HG02623 (cell line): ENCODE measurements at regions not wholly inside any gene's neighbourhood (a gene's known extent, or its start where the extent isn't known, plus 50 kb on each side); places are given as distances from the start of the nearest gene placed in this dataset.
A peak's percentile ranks its signal among the peaks of the same experiment; 100 is the strongest.
"Not testable (repeated sequence)": the region's sequence is repeated elsewhere in the genome, so short reads cannot be mapped to it uniquely, and the experiment has no call there.

Experiments used
- ATAC-seq: cut with Tn5 transposase; IDR thresholded peaks from one replicate; pipeline ENCODE4 v1.9.1; 2021; ENCODE audit warnings: moderate library complexity; ENCODE audit not compliant: unreplicated experiment

- peak; percentile 83 for ATAC-seq
These were observed 70.0 kb upstream of the HGF start for GRCh38 chr7:81839708-81840369.

GRCh38 chr7:81833401-81833800 is 63.6 kb upstream of the HGF start:
- ATAC-seq = no peak

- no peak for ATAC-seq
These were observed 62.0 kb upstream of the HGF start for GRCh38 chr7:81831883-81832282.

- ATAC-seq = not testable (repeated sequence)
These were observed 59.7 kb upstream of the HGF start for GRCh38 chr7:81829511-81829910.

GRCh38 chr7:81822811-81823210 is 53.0 kb upstream of the HGF start:
- ATAC-seq = no peak

GRCh38 chr7:81819861-81820260 is 50.0 kb upstream of the HGF start:
- ATAC-seq = no peak
